Subcutaneous abdominal adipose tissue (tissue), 5 donors: ENCODE measurements at regions not wholly inside any gene's neighbourhood (a gene's known extent, or its start where the extent isn't known, plus 50 kb on each side); places are given as distances from the start of the nearest gene placed in this dataset.

Experiments used
- H3K27ac ChIP-seq: one replicate; pipeline ENCODE4 v1.7.0; 2013; ENCODE audit warnings: low read depth, mild to moderate bottlenecking, inconsistent platforms, low read length, moderate library complexity
- H3K27me3 ChIP-seq, 5 donors: one replicate each; pipeline ENCODE4 v1.7.0; 2013; ENCODE audit warnings: low read length in 5 of 5, inconsistent platforms in 1 of 5; ENCODE audit not compliant: control insufficient read depth in 5 of 5, insufficient read depth in 4 of 5
- H3K36me3 ChIP-seq, 5 donors: one replicate each; pipeline ENCODE4 v1.7.0; 2013; ENCODE audit warnings: low read length in 5 of 5; ENCODE audit not compliant: control insufficient read depth in 5 of 5, insufficient read depth in 5 of 5
- H3K4me1 ChIP-seq, 5 donors: one replicate each; pipeline ENCODE4 v1.7.0; 2013; ENCODE audit warnings: low read length in 5 of 5, mild to moderate bottlenecking in 3 of 5, moderate library complexity in 1 of 5; ENCODE audit not compliant: control insufficient read depth in 5 of 5, insufficient read depth in 5 of 5
- H3K4me3 ChIP-seq, 5 donors: one replicate each; pipeline ENCODE4 v1.7.0; 2013; ENCODE audit warnings: low read length in 5 of 5, low read depth in 1 of 5
- H3K9ac ChIP-seq, 5 donors: one replicate each; pipeline ENCODE4 v1.7.0; 2013; ENCODE audit warnings: low read length in 5 of 5, mild to moderate bottlenecking in 4 of 5, moderate library complexity in 3 of 5
- H3K9me3 ChIP-seq, 5 donors: one replicate each; pipeline ENCODE4 v1.7.0; 2013; ENCODE audit warnings: low read length in 5 of 5; ENCODE audit not compliant: control insufficient read depth in 5 of 5
- donor health status: healthy.
- donor health status: healthy.
- donor health status: healthy.
- donor health status: healthy.
- donor health status: healthy.

DNA sequence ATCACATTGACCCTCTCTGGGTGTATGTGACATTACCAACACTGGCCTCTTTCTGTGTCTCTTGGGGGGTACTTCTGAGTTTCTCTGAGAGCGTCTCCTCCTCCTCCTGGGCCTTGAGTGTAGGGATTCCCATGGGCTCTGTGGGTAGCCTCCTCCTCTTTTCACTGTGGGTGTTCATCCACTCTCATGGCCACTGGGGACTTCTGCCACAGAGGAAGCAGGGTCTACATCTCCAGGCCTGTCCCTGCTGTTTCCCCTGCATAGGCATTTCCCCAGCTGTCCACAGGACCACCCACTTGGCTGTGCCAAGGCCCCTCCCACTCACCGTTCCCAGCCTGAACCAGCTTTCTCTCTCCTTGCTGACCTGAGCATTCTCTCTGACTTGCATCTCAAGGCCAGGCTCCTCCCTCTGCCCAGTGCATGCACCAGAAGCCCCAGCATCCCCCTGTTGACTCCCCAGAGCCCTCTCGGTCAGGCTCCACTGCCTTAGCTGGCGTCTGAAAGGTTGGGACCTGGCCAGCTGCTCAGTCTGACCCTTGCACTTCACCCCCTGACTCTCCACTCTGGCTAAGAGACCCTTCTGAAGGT lies 487.6 kb downstream of the GLRX3 start:
- Histone ChIP-seq H3K27me3 (peaks cover 2 to 21% (median 15%) of the 10 kb centered on the region in 5 donors), H3K4me3 (no peak overlapping the region), H3K9me3 (peaks cover 0 to 4% (median 0%) of the 10 kb centered on the region in 5 donors), H3K36me3 (no peaks in the 10 kb centered on the region), H3K9ac (no peak overlapping the region), H3K4me1 (no peaks in the 10 kb centered on the region), H3K27ac (no peak overlapping the region)

DNA sequence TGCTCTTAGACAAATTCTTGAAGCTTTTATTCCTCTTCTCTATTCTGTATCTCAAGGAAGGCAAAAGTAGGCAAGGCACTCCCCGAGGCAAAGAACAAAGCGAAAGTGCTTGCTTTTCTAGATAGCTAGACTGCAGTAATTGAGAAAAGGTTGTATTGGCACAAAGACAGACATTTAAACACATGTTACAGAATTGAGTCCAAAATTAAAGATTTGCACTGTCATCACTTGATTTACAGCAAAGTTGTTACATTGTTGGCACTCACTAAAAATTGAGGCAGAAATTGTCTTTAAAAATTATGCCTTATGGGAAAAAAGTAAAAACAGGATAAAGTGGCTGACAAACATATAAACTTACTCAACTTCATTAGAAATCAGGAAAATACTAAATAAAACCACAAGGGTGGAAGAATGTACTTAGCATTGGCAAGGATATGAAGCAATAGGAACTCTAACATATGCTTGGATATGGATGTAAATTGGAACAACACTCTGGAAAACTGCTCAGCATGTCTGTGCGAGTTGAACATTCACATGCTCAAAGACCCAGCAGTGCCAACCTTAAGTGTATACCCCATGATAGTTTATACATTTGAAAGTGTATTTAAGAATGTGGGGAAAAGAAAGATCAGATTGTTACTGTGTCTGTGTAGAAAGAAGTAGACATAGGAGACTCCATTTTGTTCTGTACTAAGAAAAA lies 491.3 kb downstream of the GLRX3 start:
- peaks cover 0 to 13% (median 9%) of the 10 kb centered on the region in 5 donors for H3K4me1 ChIP-seq

GRCh38 chr10:130630135-130630534 lies 493.9 kb downstream of the GLRX3 start:
- Histone ChIP-seq H3K27me3 (peaks cover 0 to 2% (median 0%) of the 10 kb centered on the region in 5 donors), H3K27ac (no peak overlapping the region), H3K9ac (no peak overlapping the region), H3K36me3 (no peaks in the 10 kb centered on the region), H3K4me1 (peaks cover 0 to 13% (median 9%) of the 10 kb centered on the region in 5 donors), H3K9me3 (peaks cover 0 to 7% (median 3%) of the 10 kb centered on the region in 5 donors), H3K4me3 (no peak overlapping the region)

More for the DNA sequence above, 491.3 kb downstream of the GLRX3 start:
- Histone ChIP-seq H3K9me3 (peaks cover 0 to 4% (median 0%) of the 10 kb centered on the region in 5 donors), H3K36me3 (no peaks in the 10 kb centered on the region), H3K4me3 (no peak overlapping the region), H3K27ac (no peak overlapping the region), H3K27me3 (peaks cover 0 to 8% (median 6%) of the 10 kb centered on the region in 5 donors), H3K9ac (no peak overlapping the region)

DNA sequence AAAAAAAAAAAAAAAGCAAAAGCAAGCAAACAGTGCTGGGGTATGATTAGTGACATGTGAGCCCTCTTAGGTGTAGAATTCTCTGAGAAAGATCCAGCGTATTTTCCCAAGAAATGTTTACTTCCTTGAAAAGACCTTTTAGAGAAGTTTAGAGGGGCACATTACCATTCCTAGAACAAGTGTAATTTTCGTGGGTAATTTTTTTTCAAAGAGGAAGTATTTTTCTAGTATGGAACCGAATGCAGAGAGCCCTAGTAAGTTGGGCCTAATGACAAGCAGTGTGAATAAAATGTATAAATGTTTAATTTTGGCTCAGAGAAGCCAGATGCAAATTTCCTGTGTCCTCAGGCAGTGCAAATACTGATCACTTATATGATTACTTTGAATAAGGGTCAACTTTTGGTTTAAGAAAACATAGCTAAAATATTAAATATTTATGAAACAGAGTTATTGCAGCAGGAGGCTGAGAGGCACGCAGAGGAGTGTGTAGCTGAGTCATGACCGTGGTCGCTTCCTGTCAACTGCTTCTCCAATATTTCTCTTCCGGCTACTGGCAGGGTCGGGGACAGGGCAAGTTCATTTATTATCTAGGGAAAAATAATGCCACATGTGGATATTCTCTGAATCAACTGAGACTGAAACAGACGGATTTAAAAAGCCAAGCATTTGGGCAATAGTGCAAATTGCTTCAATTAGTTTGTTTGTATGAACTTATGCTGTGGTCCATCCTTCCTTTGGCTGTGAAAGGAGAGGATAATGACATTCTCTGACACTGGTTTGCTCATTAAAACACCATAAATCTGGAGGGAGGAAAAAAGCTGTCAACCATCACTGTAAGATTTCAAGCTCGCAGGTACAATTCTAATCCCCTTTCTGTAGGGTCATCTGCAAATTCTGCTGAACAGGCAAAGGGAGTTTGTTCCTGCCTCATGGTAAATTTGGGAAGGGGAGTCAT lies 495.2 kb downstream of the GLRX3 start:
- Histone ChIP-seq H3K4me1 (peaks cover 0 to 13% (median 9%) of the 10 kb centered on the region in 5 donors), H3K27me3 (peaks cover 0 to 8% (median 0%) of the 10 kb centered on the region in 5 donors), H3K4me3 (no peak overlapping the region), H3K9ac (no peak overlapping the region), H3K9me3 (peaks cover 0 to 7% (median 0%) of the 10 kb centered on the region in 5 donors), H3K36me3 (no peaks in the 10 kb centered on the region), H3K27ac (no peak overlapping the region)

DNA sequence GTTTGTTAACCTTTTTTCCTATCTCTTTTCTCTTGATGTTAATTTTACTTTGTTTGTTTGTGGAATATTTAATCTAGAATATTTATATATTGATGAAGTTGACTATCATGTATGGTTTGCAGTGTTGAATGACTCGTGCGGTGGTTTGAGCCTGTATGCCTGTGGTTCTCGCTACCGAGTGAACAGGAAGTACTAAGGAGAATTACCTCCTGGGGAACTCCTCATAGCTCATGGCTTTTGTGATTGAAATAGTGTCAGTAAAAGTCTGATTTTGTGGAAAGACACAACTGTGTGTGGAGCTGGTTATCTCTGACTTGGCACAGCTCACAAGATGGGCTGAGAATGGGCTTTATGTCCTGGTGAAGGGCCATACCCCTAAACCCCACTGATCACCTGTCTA lies 498.6 kb downstream of the GLRX3 start:
- Histone ChIP-seq H3K27ac (no peak overlapping the region), H3K27me3 (peaks cover 0 to 8% (median 0%) of the 10 kb centered on the region in 5 donors), H3K9me3 (peaks cover 0 to 7% (median 0%) of the 10 kb centered on the region in 5 donors), H3K4me3 (no peak overlapping the region), H3K9ac (no peak overlapping the region), H3K36me3 (no peaks in the 10 kb centered on the region), H3K4me1 (peaks cover 0 to 14% (median 10%) of the 10 kb centered on the region in 5 donors)

GRCh38 chr10:130635528-130635927 lies 499.3 kb downstream of the GLRX3 start:
- H3K4me1 ChIP-seq, result peaks cover 0 to 14% (median 10%) of the 10 kb centered on the region in 5 donors
- H3K27ac ChIP-seq, result no peak overlapping the region
- peaks cover 0 to 7% (median 0%) of the 10 kb centered on the region in 5 donors for H3K9me3 ChIP-seq
- H3K36me3 ChIP-seq, result no peaks in the 10 kb centered on the region
- no peak overlapping the region for H3K4me3 ChIP-seq
- peaks cover 0 to 8% (median 0%) of the 10 kb centered on the region in 5 donors for H3K27me3 ChIP-seq
- H3K9ac ChIP-seq, result no peak overlapping the region

DNA sequence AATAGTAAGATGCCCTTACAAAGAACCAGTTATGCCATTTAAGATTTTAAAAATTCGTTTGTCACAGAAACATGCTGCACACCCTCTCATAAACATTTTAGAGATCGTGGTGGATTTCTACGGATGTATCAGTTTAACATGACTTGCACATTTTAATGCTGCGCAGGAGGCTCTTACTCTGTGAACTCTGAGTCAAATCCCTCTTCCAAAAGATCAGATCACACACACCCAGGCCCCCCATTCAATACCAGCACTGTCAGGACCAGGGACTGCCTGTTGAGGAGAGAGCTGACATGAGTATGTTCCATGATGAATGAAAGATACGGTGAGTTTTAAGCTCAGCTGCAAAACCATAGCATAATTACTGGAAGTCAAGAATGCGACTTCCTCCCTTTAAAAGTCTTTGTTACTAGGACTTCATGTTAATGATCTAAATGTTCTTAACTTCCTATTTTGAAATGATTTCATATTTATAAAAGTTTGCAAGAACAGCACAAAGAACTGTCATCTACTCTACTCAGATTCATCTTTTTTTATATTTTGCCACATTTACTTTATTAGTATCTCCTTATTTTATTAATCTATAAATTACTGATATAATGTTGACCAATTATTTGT lies 500.2 kb downstream of the GLRX3 start:
- H3K27me3 ChIP-seq, result peaks cover 0 to 8% (median 0%) of the 10 kb centered on the region in 5 donors

GRCh38 chr10:130637089-130637676 lies 501.0 kb downstream of the GLRX3 start:
- H3K9me3 ChIP-seq, result peaks cover 0 to 7% (median 3%) of the 10 kb centered on the region in 5 donors
- no peaks in the 10 kb centered on the region for H3K36me3 ChIP-seq

More for the DNA sequence above, 500.2 kb downstream of the GLRX3 start:
- Histone ChIP-seq H3K4me3 (no peak overlapping the region), H3K27ac (no peak overlapping the region), H3K9ac (no peak overlapping the region), H3K9me3 (peaks cover 0 to 7% (median 0%) of the 10 kb centered on the region in 5 donors), H3K4me1 (peaks cover 0 to 14% (median 10%) of the 10 kb centered on the region in 5 donors), H3K36me3 (no peaks in the 10 kb centered on the region)

DNA sequence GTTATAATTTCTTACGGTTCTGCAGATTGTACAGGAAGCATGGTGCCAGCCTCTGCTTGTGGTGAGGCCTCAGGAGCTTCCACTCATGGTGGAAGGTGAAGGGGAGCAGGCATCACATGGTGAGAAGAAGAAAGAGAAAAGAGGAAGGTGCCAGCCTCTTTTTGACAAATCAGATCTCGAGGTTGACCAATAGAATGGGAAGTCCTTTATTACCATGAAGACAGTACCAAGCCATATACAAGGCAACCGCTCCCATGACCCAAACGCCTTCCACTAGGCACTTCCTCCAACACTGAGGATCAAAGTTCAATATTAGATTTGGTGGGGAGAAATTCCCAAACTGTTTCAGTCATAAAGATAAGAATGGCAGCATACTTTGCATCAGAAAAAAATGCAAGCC lies 502.8 kb downstream of the GLRX3 start:
- H3K27ac ChIP-seq, result no peak overlapping the region
- H3K4me3 ChIP-seq, result no peak overlapping the region
- no peaks in the 10 kb centered on the region for H3K36me3 ChIP-seq
- H3K4me1 ChIP-seq, result peaks cover 0 to 5% (median 0%) of the 10 kb centered on the region in 5 donors
- H3K9ac ChIP-seq, result no peak overlapping the region
- H3K27me3 ChIP-seq, result peaks cover 0 to 8% (median 0%) of the 10 kb centered on the region in 5 donors
- peaks cover 0 to 6% (median 3%) of the 10 kb centered on the region in 5 donors for H3K9me3 ChIP-seq

More at GRCh38 chr10:130637089-130637676, 501.0 kb downstream of the GLRX3 start:
- Histone ChIP-seq H3K4me1 (peaks cover 0 to 8% (median 2%) of the 10 kb centered on the region in 5 donors), H3K9ac (no peak overlapping the region), H3K4me3 (no peak overlapping the region), H3K27me3 (peaks cover 0 to 8% (median 0%) of the 10 kb centered on the region in 5 donors), H3K27ac (no peak overlapping the region)
